ENCODE measurements at regions not wholly inside any gene's neighbourhood (a gene's known extent, or its start where the extent isn't known, plus 50 kb on each side); places are given as distances from the start of the nearest gene placed in this dataset.

GRCh38 chr2:108148555-108148954 lies 91.2 kb upstream of the SULT1C3 start:
- no peak for DNase-seq (ENCODE audit: low spot score)
- H3K79me2 ChIP-seq (replicated peaks; ENCODE audit: insufficient read depth): no peaks in the 10 kb centered on the region
- no peak overlapping the region for H2AFZ ChIP-seq
- no peak overlapping the region for H3K4me3 Mint-ChIP-seq
- no peak for ATAC-seq
- H3K4me1 Mint-ChIP-seq: no peaks in the 10 kb centered on the region; the same call in 2 of the 3 replicates
- H3K27ac ChIP-seq (ENCODE audit: low read depth): no peak overlapping the region
- no peaks in the 10 kb centered on the region for H3F3A ChIP-seq (replicated peaks; ENCODE audit: low read depth)
- no peak overlapping the region for H3K27ac Mint-ChIP-seq
- H4K20me1 ChIP-seq (replicated peaks; ENCODE audit: insufficient read depth): no peaks in the 10 kb centered on the region
- H3K27me3 ChIP-seq (ENCODE audit: insufficient read depth): no peaks in the 10 kb centered on the region
- no peaks in the 10 kb centered on the region for H3K36me3 Mint-ChIP-seq (ENCODE audit: low read depth)
- H3K4me1 ChIP-seq (ENCODE audit: insufficient read depth): no peaks in the 10 kb centered on the region
- H3K9me3 Mint-ChIP-seq: no peaks in the 10 kb centered on the region
- H3K36me3 ChIP-seq (ENCODE audit: insufficient read depth): no peaks in the 10 kb centered on the region
- no peaks in the 10 kb centered on the region for H3K9me2 ChIP-seq (ENCODE audit: insufficient read depth)
- H3K27me3 Mint-ChIP-seq (ENCODE audit: insufficient read depth, low read depth, poor library complexity): peaks cover 7% of the 10 kb centered on the region
- H3K4me3 ChIP-seq: no peak overlapping the region
- no peak overlapping the region for H3K4me2 ChIP-seq
- no peak for TF ChIP-seq POLR2AphosphoS5 (IDR thresholded peaks at IDR 0.05; ENCODE audit: low read depth)
- TF ChIP-seq ZNF462 (CRISPR knock-in tag; IDR thresholded peaks at IDR 0.05): no peak
- TF ChIP-seq NANOG (IDR thresholded peaks at IDR 0.05; ENCODE audit: borderline replicate concordance): no peak
- TF ChIP-seq ZNF331 (CRISPR knock-in tag; IDR thresholded peaks at IDR 0.05; ENCODE audit: low read depth): no peak
- TF ChIP-seq REST (IDR thresholded peaks at IDR 0.05; ENCODE audit: unreplicated experiment): no peak
- no peak for TF ChIP-seq EZH2 (IDR thresholded peaks at IDR 0.05; ENCODE audit: low read depth, unreplicated experiment)
- no peak for TF ChIP-seq ZNF114 (CRISPR knock-in tag; IDR thresholded peaks at IDR 0.05)
- TF ChIP-seq CTCF (conservative IDR thresholded peaks at IDR 0.05; ENCODE audit: low read depth in 2 of 2): no peak
- TF ChIP-seq STAT1 (IDR thresholded peaks at IDR 0.05; ENCODE audit: unreplicated experiment): no peak
- no peak for TF ChIP-seq CREB1 (CRISPR knock-in tag; IDR thresholded peaks at IDR 0.05; ENCODE audit: low read depth)
- TF ChIP-seq JUNB (IDR thresholded peaks at IDR 0.05; ENCODE audit: unreplicated experiment): no peak
- TF ChIP-seq ETS1 (IDR thresholded peaks at IDR 0.05): no peak
- no peak for TF ChIP-seq EZH2phosphoT487 (IDR thresholded peaks at IDR 0.05; ENCODE audit: unreplicated experiment)
